K562 (cell line): ENCODE measurements at regions not wholly inside any gene's neighbourhood (a gene's known extent, or its start where the extent isn't known, plus 50 kb on each side); places are given as distances from the start of the nearest gene placed in this dataset.

Experiments
- ATAC-seq: fragments of 200-7000 bp; cut with Tn5 transposase; 3 replicates; pipeline ENCODE4 v1.9.1; 2020; ENCODE audit warnings: moderate library complexity
- BruUV-seq: library from RNA; stranded (reverse); fragments of 400-500 nt; replicated peaks from 2 replicates; lab custom pipeline; 2021; lab: Mats Ljungman, UMichigan
- CTCF ChIA-PET: fragments of 300-600 bp; formaldehyde crosslinking; extraction: SDS; loops from one replicate; lab custom pipeline; 2021; ENCODE audit warnings: low intra/inter-chr PET ratio; lab: Yijun Ruan, JAX
- POLR2A ChIA-PET: fragments of 300-600, 350-650 bp; sonication (Branson Sonifier 250); formaldehyde crosslinking; extraction: SDS; loops from one replicate; lab custom pipeline; 2021; ENCODE audit warnings: antibody characterized with exemption, inconsistent platforms; lab: Yijun Ruan, JAX
- DNase-seq, 4 experiments: peaks; one replicate each; pipeline versions ENCODE4 v3.0.0 to v3.0.0-alpha.2; 2011 to 2018; ENCODE audit warnings: low spot score in 3 of 4, mixed read lengths in 3 of 4; ENCODE audit errors: extremely low read depth in 1 of 4
- FAIRE-seq: peaks from 2 replicates; lab custom pipeline; 2011; peaks lifted over from hg19 to GRCh38; lab: Jason Lieb, UNC
- H2AFZ ChIP-seq: 2 replicates; pipeline ENCODE4 v1.6.0; 2011; ENCODE audit warnings: low read depth, low read length, control low read depth, inconsistent platforms
- H3K27ac ChIP-seq: fragments of 200-600 bp; 3 replicates; pipeline ENCODE4 v1.8.0; 2011; ENCODE audit warnings: low read depth, mild to moderate bottlenecking, control low read depth, inconsistent platforms, low read length, moderate library complexity, mixed read lengths; ENCODE audit errors: extremely low read depth
- H3K27me3 ChIP-seq, 2 experiments: fragments of 300-600 bp in 1 of 2; 2 replicates in 1 of 2; 3 replicates in 1 of 2; pipeline versions ENCODE4 v1.6.0 to v1.8.0; 2011; ENCODE audit warnings: inconsistent platforms in 2 of 2, low read length in 2 of 2, mild to moderate bottlenecking in 1 of 2, mixed read lengths in 1 of 2, moderate library complexity in 1 of 2; ENCODE audit not compliant: control insufficient read depth in 2 of 2, insufficient read depth in 2 of 2
- H3K36me3 ChIP-seq: fragments of 300-600 bp; 3 replicates; pipeline ENCODE4 v1.8.0; 2011; ENCODE audit warnings: mild to moderate bottlenecking, low read length, inconsistent platforms; ENCODE audit not compliant: control insufficient read depth, insufficient read depth
- H3K4me1 ChIP-seq, 2 experiments: fragments of 200-600 bp in 1 of 2; replicated peaks in 1 of 2; 2 replicates in 1 of 2; 3 replicates in 1 of 2; pipeline versions ENCODE4 v1.5.1 to v1.8.0; 2011; ENCODE audit warnings: inconsistent platforms in 2 of 2, low read length in 2 of 2, mild to moderate bottlenecking in 1 of 2, mixed read lengths in 1 of 2, moderate library complexity in 1 of 2; ENCODE audit not compliant: control insufficient read depth in 2 of 2, insufficient read depth in 2 of 2
- H3K4me2 ChIP-seq: 2 replicates; pipeline ENCODE4 v1.6.1; 2011; ENCODE audit warnings: low read length, control low read depth, inconsistent platforms, mixed read lengths; ENCODE audit not compliant: insufficient read depth
- H3K4me3 ChIP-seq: fragments of 200-600 bp; sonication (generic), shearing (Covaris generic); 2 replicates; pipeline ENCODE4 v1.5.1; 2016; ENCODE audit warnings: control low read depth, inconsistent platforms
- H3K79me2 ChIP-seq: fragments of 200-600 bp; 3 replicates; pipeline ENCODE4 v1.8.0; 2011; ENCODE audit warnings: low read length, inconsistent platforms; ENCODE audit not compliant: control insufficient read depth, insufficient read depth
- H3K9ac ChIP-seq, 2 experiments: 2 replicates each; pipeline versions ENCODE4 v1.6.0 to v1.6.1; 2011; ENCODE audit warnings: low read depth in 2 of 2, low read length in 2 of 2, control low read depth in 1 of 2, inconsistent platforms in 1 of 2, mild to moderate bottlenecking in 1 of 2, mixed read lengths in 1 of 2; ENCODE audit not compliant: insufficient read depth in 1 of 2
- H3K9me1 ChIP-seq: one replicate; pipeline ENCODE4 v1.6.0; 2011; ENCODE audit warnings: inconsistent platforms, mild to moderate bottlenecking, low read length, moderate library complexity; ENCODE audit not compliant: control insufficient read depth, insufficient read depth
- H3K9me3 ChIP-seq: replicated peaks from 2 replicates; pipeline ENCODE4 v1.5.1; 2011; ENCODE audit warnings: low read depth, low read length, inconsistent platforms; ENCODE audit not compliant: control insufficient read depth, insufficient read depth
- H4K20me1 ChIP-seq: replicated peaks from 2 replicates; pipeline ENCODE4 v1.6.1; 2011; ENCODE audit warnings: low read length, inconsistent platforms, mixed read lengths; ENCODE audit not compliant: control insufficient read depth, insufficient read depth
- ADNP ChIP-seq: fragments of 200-800 bp; sonication (Bioruptor generic); IDR thresholded peaks from 2 replicates; pipeline ENCODE4 v1.6.1; 2016; ENCODE audit warnings: missing genetic modification characterization, missing compliant biosample characterization
- ARNT ChIP-seq, 2 experiments: fragments of 450-650 bp; IDR thresholded peaks; 2 replicates each; pipeline ENCODE4 v1.6.1; 2016; ENCODE audit warnings: mild to moderate bottlenecking in 1 of 2
- CHD1 ChIP-seq: fragments of 200-600 bp; sonication (generic); IDR thresholded peaks from one replicate; pipeline ENCODE4 v1.6.1; 2012; ENCODE audit warnings: mild to moderate bottlenecking, moderate library complexity, low read length, inconsistent platforms
- CREB1 ChIP-seq, 2 experiments: sonication (generic) in 1 of 2; formaldehyde crosslinking in 1 of 2; IDR thresholded peaks; 2 replicates each; pipeline versions ENCODE4 v1.6.1 to v1.8.0; 2012 to 2022; ENCODE audit warnings: inconsistent platforms in 1 of 2, mild to moderate bottlenecking in 1 of 2, missing genetic modification reagents in 1 of 2, moderate library complexity in 1 of 2
- ELK3 ChIP-seq: fragments of 450-650 bp; formaldehyde crosslinking; IDR thresholded peaks from 2 replicates; pipeline ENCODE4 v1.4.0; 2020; ENCODE audit warnings: mild to moderate bottlenecking
- GABPB2 ChIP-seq: fragments of 250-450 bp; sonication (Bioruptor Pico); conservative IDR thresholded peaks from 2 replicates; pipeline ENCODE4 v1.5.1; 2021; ENCODE audit warnings: mild to moderate bottlenecking
- KAT8 ChIP-seq: fragments of 450-650 bp; IDR thresholded peaks from 2 replicates; pipeline ENCODE4 v1.6.1; 2016; ENCODE audit warnings: low read depth, mild to moderate bottlenecking
- MCM2 ChIP-seq: fragments of 450-650 bp; IDR thresholded peaks from 2 replicates; pipeline ENCODE4 v1.6.1; 2017; ENCODE audit warnings: low read depth, mild to moderate bottlenecking
- NCOR1 ChIP-seq: fragments of 450-650 bp; IDR thresholded peaks from 2 replicates; pipeline ENCODE4 v1.6.1; 2016; ENCODE audit warnings: mild to moderate bottlenecking, moderate library complexity
- NFIX ChIP-seq: fragments of 250-450 bp; sonication (Bioruptor Pico); IDR thresholded peaks from 2 replicates; pipeline ENCODE4 v1.4.0; 2020; ENCODE audit warnings: low read depth, mild to moderate bottlenecking, moderate library complexity
- ZNF766 ChIP-seq: fragments of 200-800 bp; sonication (Bioruptor generic); conservative IDR thresholded peaks from 2 replicates; pipeline ENCODE4 v1.6.1; 2016; ENCODE audit warnings: missing genetic modification characterization, missing compliant biosample characterization
- ZNF780A ChIP-seq: fragments of 250-450 bp; sonication (Bioruptor Pico); IDR thresholded peaks from 2 replicates; pipeline ENCODE4 v1.5.0; 2021; ENCODE audit warnings: mild to moderate bottlenecking
- WGBS: fragments of 100-300 bp; shearing (Covaris generic); methylation state at CpG from one replicate; pipeline ENCODE4 v1.1.6; 2016; ENCODE audit warnings: low coverage, mixed read lengths; ENCODE audit not compliant: insufficient coverage; ENCODE audit errors: missing lambda C conversion rate; 5-methylcytosine and 5-hydroxymethylcytosine counted together
- in situ Hi-C: fragments of 300-500 bp; cut with MboI; formaldehyde crosslinking; loops from 4 replicates; pipeline ENCODE4 v1.15.0; 2018; ENCODE audit warnings: inconsistent platforms, mixed read lengths
- intact Hi-C: fragments of 100-400 bp; cut with micrococcal nuclease; formaldehyde crosslinking; loops from 2 replicates; pipeline ENCODE4 v1.14.2; 2022
- TF ChIP-seq, protein P1 (sequence below): fragments of 250-450 bp; sonication (Bioruptor Pico); IDR thresholded peaks from 2 replicates; pipeline ENCODE4 v1.8.0; 2022; ENCODE audit warnings: inconsistent platforms
- TF ChIP-seq, protein P2 (sequence below): sonication (generic); formaldehyde crosslinking; IDR thresholded peaks from 2 replicates; pipeline ENCODE4 v1.8.0; 2022; ENCODE audit warnings: mild to moderate bottlenecking, low read depth, missing genetic modification reagents

DNA sequence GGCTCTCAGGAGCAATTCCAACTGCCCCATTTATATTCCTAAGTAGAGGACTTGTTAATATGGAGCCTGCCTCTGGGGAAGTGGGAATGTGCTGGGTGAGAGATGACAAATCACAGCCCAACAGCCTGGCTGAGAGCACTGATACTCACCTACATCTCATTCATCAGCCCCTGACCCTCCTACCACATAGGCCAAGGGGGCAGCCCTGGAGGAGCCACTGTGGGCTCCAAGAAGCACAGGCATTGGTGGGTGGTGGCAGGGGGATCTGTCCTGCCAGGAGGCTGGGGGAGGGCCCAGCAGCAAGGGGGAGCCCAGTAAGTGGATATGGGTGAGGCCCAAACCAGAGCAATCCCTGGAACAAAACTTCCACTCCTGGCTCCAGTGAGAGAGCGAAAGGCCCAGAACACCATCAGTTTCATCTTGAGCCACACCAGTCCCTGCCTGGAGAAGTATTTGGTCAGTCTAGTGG lies 79.7 kb downstream of the BUD13 start:
- WGBS, result 13% methylated on average over 1 of the region's 1 CpG
- Histone ChIP-seq H3K9ac (no peak overlapping the region), H3K79me2 (no peaks in the 10 kb centered on the region), H3K4me2 (no peak overlapping the region), H3K27ac (no peak overlapping the region), H3K9me1 (no peaks in the 10 kb centered on the region), H3K27me3 (peaks cover 3 to 20% of the 10 kb centered on the region in 2 experiments; a peak in 3 of 5 replicates), H3K4me3 (no peak overlapping the region), H4K20me1 (peaks cover 8% of the 10 kb centered on the region; the same call in 1 of the 2 replicates), H3K9me3 (no peaks in the 10 kb centered on the region), H3K4me1 (no peaks in the 10 kb centered on the region), H3K36me3 (no peaks in the 10 kb centered on the region), H2AFZ (no peak overlapping the region)
- POLR2A ChIA-PET, result no interaction called here
- BruUV-seq, result no TSS peak
- ATAC-seq (no peak), DNase-seq (no peak), FAIRE-seq (no peak)
- in situ Hi-C loops (loop anchor here (10.0 to 25.0 kb wide), 2 partner anchors 178 to 1356 kb away; no protein-coding TSS in a partner anchor), intact Hi-C loops (loop anchor here (5.0 to 10.0 kb wide), 5 partner anchors 51 to 1368 kb away; no protein-coding TSS in a partner anchor)
- CTCF ChIA-PET, result interaction anchor here (2.4 kb wide), 1 partner anchor 179 kb away, joined by 10 read pairs; no protein-coding TSS in a partner anchor
- TF ChIP-seq CREB1 (IDR thresholded peaks at IDR 0.05), result no peak
- no peak for TF ChIP-seq CREB1 (CRISPR knock-in tag; IDR thresholded peaks at IDR 0.05)
- no peak for TF ChIP-seq NFIX (CRISPR knock-in tag)
- no peak for TF ChIP-seq KAT8
- no peak for TF ChIP-seq MCM2
- TF ChIP-seq, protein P1, sequence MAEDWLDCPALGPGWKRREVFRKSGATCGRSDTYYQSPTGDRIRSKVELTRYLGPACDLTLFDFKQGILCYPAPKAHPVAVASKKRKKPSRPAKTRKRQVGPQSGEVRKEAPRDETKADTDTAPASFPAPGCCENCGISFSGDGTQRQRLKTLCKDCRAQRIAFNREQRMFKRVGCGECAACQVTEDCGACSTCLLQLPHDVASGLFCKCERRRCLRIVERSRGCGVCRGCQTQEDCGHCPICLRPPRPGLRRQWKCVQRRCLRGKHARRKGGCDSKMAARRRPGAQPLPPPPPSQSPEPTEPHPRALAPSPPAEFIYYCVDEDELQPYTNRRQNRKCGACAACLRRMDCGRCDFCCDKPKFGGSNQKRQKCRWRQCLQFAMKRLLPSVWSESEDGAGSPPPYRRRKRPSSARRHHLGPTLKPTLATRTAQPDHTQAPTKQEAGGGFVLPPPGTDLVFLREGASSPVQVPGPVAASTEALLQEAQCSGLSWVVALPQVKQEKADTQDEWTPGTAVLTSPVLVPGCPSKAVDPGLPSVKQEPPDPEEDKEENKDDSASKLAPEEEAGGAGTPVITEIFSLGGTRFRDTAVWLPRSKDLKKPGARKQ (CRISPR knock-in tag), result no peak
- TF ChIP-seq GABPB2 (CRISPR knock-in tag), result no peak
- TF ChIP-seq NCOR1, result no peak
- no peak for TF ChIP-seq ADNP
- no peak for TF ChIP-seq CHD1
- TF ChIP-seq ARNT (IDR thresholded peaks at IDR 0.05), result no peak
- TF ChIP-seq, protein P2, sequence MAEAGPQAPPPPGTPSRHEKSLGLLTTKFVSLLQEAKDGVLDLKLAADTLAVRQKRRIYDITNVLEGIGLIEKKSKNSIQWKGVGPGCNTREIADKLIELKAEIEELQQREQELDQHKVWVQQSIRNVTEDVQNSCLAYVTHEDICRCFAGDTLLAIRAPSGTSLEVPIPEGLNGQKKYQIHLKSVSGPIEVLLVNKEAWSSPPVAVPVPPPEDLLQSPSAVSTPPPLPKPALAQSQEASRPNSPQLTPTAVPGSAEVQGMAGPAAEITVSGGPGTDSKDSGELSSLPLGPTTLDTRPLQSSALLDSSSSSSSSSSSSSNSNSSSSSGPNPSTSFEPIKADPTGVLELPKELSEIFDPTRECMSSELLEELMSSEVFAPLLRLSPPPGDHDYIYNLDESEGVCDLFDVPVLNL (CRISPR knock-in tag), result no peak
- no peak for TF ChIP-seq ZNF780A (CRISPR knock-in tag)
- TF ChIP-seq ZNF766 (CRISPR knock-in tag), result no peak
- TF ChIP-seq ELK3 (CRISPR knock-in tag), result no peak
